CD4-positive, alpha-beta T cell (primary cell): ENCODE measurements at regions not wholly inside any gene's neighbourhood (a gene's known extent, or its start where the extent isn't known, plus 50 kb on each side); places are given as distances from the start of the nearest gene placed in this dataset.

ENCODE experiments used
- ATAC-seq: fragments of 200-7000 bp; cut with Tn5 transposase; one replicate; pipeline ENCODE4 v1.10.0; 2022; ENCODE audit warnings: mild to moderate bottlenecking; ENCODE audit not compliant: poor library complexity
- CTCF ChIA-PET: fragments of 350-600 bp; sonication (Branson Sonifier 250); formaldehyde crosslinking; loops from one replicate; lab custom pipeline; 2021; ENCODE audit warnings: antibody characterized with exemption, inconsistent platforms; lab: Charles Lee
- POLR2A ChIA-PET: fragments of 350-600 bp; sonication (Branson Sonifier 250); formaldehyde crosslinking; loops from one replicate; lab custom pipeline; 2021; ENCODE audit warnings: antibody characterized with exemption, inconsistent platforms; lab: Charles Lee
- DNase-seq, 14 experiments: peaks; one replicate each; pipeline ENCODE4 v3.0.0-alpha.2; 2013 to 2020; ENCODE audit warnings: mixed read lengths in 2 of 14
- H3K27ac ChIP-seq, 2 donors: one replicate each; pipeline versions ENCODE4 v1.5.1 to v1.7.0; 2013; ENCODE audit warnings: low read length in 2 of 2, low read depth in 1 of 2, mild to moderate bottlenecking in 1 of 2
- H3K27me3 ChIP-seq, 2 experiments: 1 replicate in 1 of 2; 2 replicates in 1 of 2; pipeline versions ENCODE4 v1.6.1 to v1.7.0; 2013; ENCODE audit warnings: low read length in 2 of 2, control low read depth in 1 of 2, mild to moderate bottlenecking in 1 of 2, moderate library complexity in 1 of 2; ENCODE audit not compliant: insufficient read depth in 2 of 2, control insufficient read depth in 1 of 2
- H3K36me3 ChIP-seq: one replicate; pipeline ENCODE4 v1.6.1; 2013; ENCODE audit warnings: low read length, control low read depth; ENCODE audit not compliant: insufficient read depth
- H3K4me1 ChIP-seq: one replicate; pipeline ENCODE4 v1.6.1; 2013; ENCODE audit warnings: low read length, control low read depth; ENCODE audit not compliant: insufficient read depth
- H3K4me3 ChIP-seq: one replicate; pipeline ENCODE4 v1.5.1; 2013; ENCODE audit warnings: mild to moderate bottlenecking, low read length, moderate library complexity
- H3K9me3 ChIP-seq, 2 experiments: 1 replicate in 1 of 2; 2 replicates in 1 of 2; pipeline versions ENCODE4 v1.6.1 to v1.7.0; 2013; ENCODE audit warnings: low read length in 2 of 2, mild to moderate bottlenecking in 2 of 2, control low read depth in 1 of 2, moderate library complexity in 1 of 2; ENCODE audit not compliant: control insufficient read depth in 1 of 2, insufficient read depth in 1 of 2
- H3K27ac Mint-ChIP-seq: one replicate; pipeline ENCODE4 v1.8.0; 2020; ENCODE audit warnings: mixed read lengths
- H3K27me3 Mint-ChIP-seq: one replicate; pipeline ENCODE4 v1.8.0; 2021; ENCODE audit warnings: mixed read lengths
- H3K36me3 Mint-ChIP-seq: one replicate; pipeline ENCODE4 v1.8.0; 2021; ENCODE audit warnings: low read depth, mixed read lengths
- H3K4me1 Mint-ChIP-seq: one replicate; pipeline ENCODE4 v1.8.0; 2021; ENCODE audit warnings: low read depth, mixed read lengths
- H3K4me3 Mint-ChIP-seq: one replicate; pipeline ENCODE4 v1.8.0; 2020; ENCODE audit warnings: mild to moderate bottlenecking, mixed read lengths
- H3K9me3 Mint-ChIP-seq: one replicate; pipeline ENCODE4 v1.8.0; 2020; ENCODE audit warnings: mixed read lengths
- CTCF ChIP-seq: fragments of 200-600 bp; IDR thresholded peaks from one replicate; pipeline ENCODE4 v1.8.0; 2022; ENCODE audit warnings: antibody characterized with exemption, mild to moderate bottlenecking
- intact Hi-C, 2 experiments: fragments of 100-400 bp; cut with DNase I in 1 of 2; cut with micrococcal nuclease in 1 of 2; formaldehyde crosslinking; loops; one replicate each; pipeline versions ENCODE4 v1.15.1 to v1.9.0; 2023 to 2025; cut with DNase I, micrococcal nuclease

GRCh38 chr15:36185438-36185837 lies 394.0 kb upstream of the CDIN1 start:
- no peak for TF ChIP-seq CTCF
- POLR2A ChIA-PET = no interaction called here

GRCh38 chr15:36185845-36186244 lies 393.6 kb upstream of the CDIN1 start:
- ChIA-PET POLR2A (no interaction called here), CTCF (no interaction called here)
- intact Hi-C loops = no loop called here
- H3K27ac Mint-ChIP-seq = no peak overlapping the region
- no peak overlapping the region for H3K4me3 ChIP-seq
- no peaks in the 10 kb centered on the region for H3K27me3 ChIP-seq
- ATAC-seq (no peak), DNase-seq (no peak)
- H3K4me1 Mint-ChIP-seq = no peaks in the 10 kb centered on the region
- H3K4me1 ChIP-seq = no peaks in the 10 kb centered on the region
- H3K9me3 Mint-ChIP-seq = peaks cover 2% of the 10 kb centered on the region
- H3K9me3 ChIP-seq = peaks cover 0 to 3% of the 10 kb centered on the region in 2 experiments
- no peaks in the 10 kb centered on the region for H3K27me3 Mint-ChIP-seq
- H3K4me3 Mint-ChIP-seq = no peak overlapping the region
- no peaks in the 10 kb centered on the region for H3K36me3 Mint-ChIP-seq
- H3K36me3 ChIP-seq = no peaks in the 10 kb centered on the region
- no peak overlapping the region for H3K27ac ChIP-seq
- TF ChIP-seq CTCF = no peak

More at GRCh38 chr15:36185438-36185837, 394.0 kb upstream of the CDIN1 start:
- Histone ChIP-seq H3K27ac (no peak overlapping the region), H3K4me1 (no peaks in the 10 kb centered on the region), H3K36me3 (no peaks in the 10 kb centered on the region), H3K4me3 (no peak overlapping the region), H3K27me3 (no peaks in the 10 kb centered on the region), H3K9me3 (peaks cover 0 to 3% of the 10 kb centered on the region in 2 experiments)
- Mint-ChIP-seq H3K27me3 (no peaks in the 10 kb centered on the region), H3K36me3 (no peaks in the 10 kb centered on the region), H3K27ac (no peak overlapping the region), H3K4me1 (no peaks in the 10 kb centered on the region), H3K9me3 (peaks cover 2% of the 10 kb centered on the region), H3K4me3 (no peak overlapping the region)
- CTCF ChIA-PET = no interaction called here
- DNase-seq = no peak
- intact Hi-C loops = no loop called here
- no peak for ATAC-seq

DNA sequence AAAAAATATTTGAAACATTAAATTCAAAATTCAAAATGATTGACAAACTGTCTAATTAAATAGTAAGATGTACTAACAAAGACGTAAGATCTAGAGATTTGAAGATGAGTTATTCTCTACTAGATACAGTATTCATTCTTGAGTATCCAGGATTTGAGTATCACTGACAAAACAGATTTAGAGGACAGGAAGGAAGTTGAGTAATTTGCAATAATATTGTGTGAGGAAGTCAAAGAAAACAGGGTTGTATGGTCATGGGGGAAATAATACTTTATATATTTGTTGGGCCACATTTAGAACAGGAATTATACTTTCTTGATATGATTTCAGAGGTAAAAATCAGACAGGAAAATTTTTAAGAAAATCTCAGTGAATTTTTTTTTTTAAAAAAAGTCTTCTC lies 393.1 kb upstream of the CDIN1 start:
- H3K36me3 ChIP-seq = no peaks in the 10 kb centered on the region
- Mint-ChIP-seq H3K4me3 (no peak overlapping the region), H3K36me3 (no peaks in the 10 kb centered on the region), H3K27ac (no peak overlapping the region), H3K9me3 (peaks cover 2% of the 10 kb centered on the region), H3K4me1 (no peaks in the 10 kb centered on the region), H3K27me3 (no peaks in the 10 kb centered on the region)
- intact Hi-C loops = no loop called here
- no peaks in the 10 kb centered on the region for H3K27me3 ChIP-seq
- ATAC-seq = no peak
- no peak overlapping the region for H3K4me3 ChIP-seq
- TF ChIP-seq CTCF = no peak
- peaks cover 0 to 3% of the 10 kb centered on the region in 2 experiments for H3K9me3 ChIP-seq
- DNase-seq = no peak
- no peaks in the 10 kb centered on the region for H3K4me1 ChIP-seq
- CTCF ChIA-PET = no interaction called here
- POLR2A ChIA-PET = no interaction called here
- no peak overlapping the region for H3K27ac ChIP-seq
